GM12878 (cell line): ENCODE measurements at regions not wholly inside any gene's neighbourhood (a gene's known extent, or its start where the extent isn't known, plus 50 kb on each side); places are given as distances from the start of the nearest gene placed in this dataset.
A peak's percentile ranks its signal among the peaks of the same experiment; 100 is the strongest.

Experiments
- ATAC-seq: fragments of 200-7000 bp; cut with Tn5 transposase; 3 replicates; pipeline ENCODE4 v1.9.1; 2020; ENCODE audit warnings: mild to moderate bottlenecking, moderate library complexity
- BruUV-seq: library from RNA; stranded (reverse); fragments of 400-500 nt; replicated peaks from 2 replicates; lab custom pipeline; 2021; lab: Mats Ljungman, UMichigan
- CTCF ChIA-PET: fragments of 300-600 bp; sonication (Branson Sonifier 250); formaldehyde crosslinking; extraction: SDS; loops from one replicate; lab custom pipeline; 2021; ENCODE audit warnings: inconsistent platforms; lab: Yijun Ruan, JAX
- POLR2A ChIA-PET: fragments of 350-600 bp; formaldehyde crosslinking; extraction: SDS; loops from one replicate; lab custom pipeline; 2021; ENCODE audit warnings: inconsistent platforms; lab: Charles Lee
- RAD21 ChIA-PET: fragments of 300-600 bp; sonication (Branson Sonifier 250); formaldehyde crosslinking; loops from one replicate; lab custom pipeline; 2023; ENCODE audit warnings: antibody characterized with exemption; ENCODE audit not compliant: unreplicated experiment; lab: Charles Lee
- SMC1A ChIA-PET: fragments of 300-600 bp; sonication (Branson Sonifier 250); formaldehyde crosslinking; loops from one replicate; lab custom pipeline; 2023; ENCODE audit not compliant: unreplicated experiment, uncharacterized antibody; lab: Charles Lee
- DNase-seq: peaks from one replicate; pipeline ENCODE4 v3.0.0-alpha.2; 2011; ENCODE audit warnings: low read depth, low spot score
- FAIRE-seq: peaks from 3 replicates; lab custom pipeline; 2011; peaks lifted over from hg19 to GRCh38; lab: Jason Lieb, UNC
- H2AFZ ChIP-seq: 2 replicates; pipeline ENCODE4 v1.6.0; 2011; ENCODE audit warnings: low read depth, low read length, control low read depth; ENCODE audit not compliant: control insufficient read depth
- H3K27ac ChIP-seq: 2 replicates; pipeline ENCODE4 v1.5.1; 2011; ENCODE audit warnings: control low read depth; ENCODE audit not compliant: control insufficient read depth, insufficient read depth
- H3K27me3 ChIP-seq, 2 experiments: replicated peaks in 1 of 2; 2 replicates each; pipeline versions ENCODE4 v1.6.0 to v1.6.1; 2011; ENCODE audit warnings: low read length in 1 of 2; ENCODE audit not compliant: control insufficient read depth in 2 of 2, insufficient read depth in 2 of 2
- H3K36me3 ChIP-seq, 2 experiments: 2 replicates each; pipeline ENCODE4 v1.5.1; 2011; ENCODE audit warnings: low read length in 1 of 2; ENCODE audit not compliant: control insufficient read depth in 2 of 2, insufficient read depth in 2 of 2
- H3K4me1 ChIP-seq: 2 replicates; pipeline ENCODE4 v1.6.1; 2011; ENCODE audit warnings: mild to moderate bottlenecking, low read length, moderate library complexity, mixed read lengths; ENCODE audit not compliant: control insufficient read depth, insufficient read depth
- H3K4me2 ChIP-seq: 2 replicates; pipeline ENCODE4 v1.6.0; 2011; ENCODE audit warnings: control low read depth; ENCODE audit not compliant: control insufficient read depth, insufficient read depth
- H3K4me3 ChIP-seq: fragments of 200-600 bp; sonication (generic); 2 replicates; pipeline ENCODE4 v1.5.1; 2016
- H3K79me2 ChIP-seq: 2 replicates; pipeline ENCODE4 v1.6.0; 2011; ENCODE audit warnings: low read length; ENCODE audit not compliant: control insufficient read depth, insufficient read depth
- H3K9ac ChIP-seq: 2 replicates; pipeline ENCODE4 v1.8.0; 2011; ENCODE audit warnings: low read length, control low read depth, mixed read lengths; ENCODE audit not compliant: control insufficient read depth, insufficient read depth
- H3K9me3 ChIP-seq: replicated peaks from 3 replicates; pipeline ENCODE4 v1.5.1; 2011; ENCODE audit warnings: mild to moderate bottlenecking, low read length; ENCODE audit not compliant: control insufficient read depth, insufficient read depth
- H4K20me1 ChIP-seq: 2 replicates; pipeline ENCODE4 v1.6.0; 2011; ENCODE audit not compliant: control insufficient read depth, insufficient read depth
- BHLHE40 ChIP-seq, 2 experiments: fragments of 450-650 bp in 1 of 2; IDR thresholded peaks; 2 replicates each; pipeline ENCODE4 v1.6.1; 2011 to 2017; ENCODE audit warnings: low read depth in 2 of 2, borderline replicate concordance in 1 of 2, improper control_type of control experiment in 1 of 2, low read length in 1 of 2, mild to moderate bottlenecking in 1 of 2
- CTCF ChIP-seq, 3 experiments: IDR thresholded peaks in 2 of 3; conservative IDR thresholded peaks in 1 of 3; 2 replicates each; pipeline ENCODE4 v1.5.1; 2011; ENCODE audit warnings: low read depth in 3 of 3, low read length in 3 of 3, mild to moderate bottlenecking in 3 of 3, control low read depth in 2 of 3, moderate library complexity in 2 of 3, inconsistent platforms in 1 of 3, mixed read lengths in 1 of 3; ENCODE audit not compliant: control insufficient read depth in 2 of 3, insufficient read depth in 1 of 3; ENCODE audit errors: extremely low read depth in 1 of 3
- E4F1 ChIP-seq: fragments of 450-650 bp; IDR thresholded peaks from 2 replicates; pipeline ENCODE4 v1.6.1; 2018; ENCODE audit warnings: borderline replicate concordance, mild to moderate bottlenecking; ENCODE audit not compliant: partially characterized antibody
- RAD21 ChIP-seq: IDR thresholded peaks from 2 replicates; pipeline ENCODE4 v1.6.1; 2011; ENCODE audit warnings: mild to moderate bottlenecking, low read depth, low read length, moderate library complexity; ENCODE audit not compliant: insufficient read depth
- WGBS: methylation state at CpG from one replicate; pipeline ENCODE4 v1.1.6; 2016; ENCODE audit warnings: low lambda C conversion rate; ENCODE audit not compliant: insufficient replicate concordance, insufficient coverage; ENCODE audit errors: missing lambda C conversion rate; 5-methylcytosine and 5-hydroxymethylcytosine counted together
- in situ Hi-C: fragments of 300-500 bp; cut with MboI; formaldehyde crosslinking; loops from 9 replicates; pipeline ENCODE4 v1.14.3; 2018; ENCODE audit warnings: mixed read lengths
- intact Hi-C: fragments of 100-400 bp; cut with micrococcal nuclease; formaldehyde crosslinking; loops from one replicate; pipeline ENCODE4 v1.14.2; 2022; ENCODE audit not compliant: unreplicated experiment

- ATAC-seq: peak; percentile 49; the same call in 1 of the 3 replicates
- in situ Hi-C loops: loop anchor here (5.0 kb wide), 1 partner anchor 399 kb away; no protein-coding TSS in a partner anchor
- no peak overlapping the region for H3K27ac ChIP-seq
- TF ChIP-seq RAD21 (peak; percentile 27; the same call in 1 of the 2 replicates), CTCF (IDR thresholded peaks at IDR 0.05 in 2 of 3, conservative IDR thresholded peaks at IDR 0.05 in 1 of 3; ENCODE audit: control insufficient read depth in 2 of 3, extremely low read depth in 1 of 3, insufficient read depth in 1 of 3, low read depth in 3 of 3, low read length in 3 of 3) (peak in 1 of 3 experiments; percentile 20; a peak in 1 of 6 replicates), E4F1 (no peak), BHLHE40 (IDR thresholded peaks at IDR 0.05; ENCODE audit: borderline replicate concordance in 1 of 2, low read depth in 2 of 2, low read length in 1 of 2) (no peak)
- TF ChIP-seq, all 136 proteins: peak for 2
- 70% methylated on average over 2 of the region's 2 CpGs for WGBS
- H4K20me1 ChIP-seq: no peaks in the 10 kb centered on the region
- no peak overlapping the region for H3K9ac ChIP-seq
- H3K9me3 ChIP-seq: no peaks in the 10 kb centered on the region
- BruUV-seq: no TSS peak
- H3K4me2 ChIP-seq: no peak overlapping the region
- H3K36me3 ChIP-seq: no peaks in the 10 kb centered on the region
- no peak overlapping the region for H2AFZ ChIP-seq
- ChIA-PET CTCF (interaction anchor here (0.7 to 2.5 kb wide), 13 partner anchors 9 to 347 kb away, joined by 3 to 8 read pairs (median 3); no protein-coding TSS in a partner anchor), RAD21 (interaction anchor here (0.8 to 1.9 kb wide), 9 partner anchors 16 to 90 kb away, joined by 3 to 6 read pairs (median 3); no protein-coding TSS in a partner anchor), SMC1A (interaction anchor here (0.7 to 6.2 kb wide), 16 partner anchors 9 to 334 kb away, joined by 3 to 33 read pairs (median 4); no protein-coding TSS in a partner anchor), POLR2A (interaction anchor here (0.6 to 1.3 kb wide), 2 partner anchors 38 to 77 kb away, joined by 3 to 5 read pairs; no protein-coding TSS in a partner anchor)
- H3K79me2 ChIP-seq: no peaks in the 10 kb centered on the region
- no peak overlapping the region for H3K4me3 ChIP-seq
- intact Hi-C loops: loop anchor here (5.0 kb wide), 1 partner anchor 74 kb away; no protein-coding TSS in a partner anchor
- H3K4me1 ChIP-seq: no peaks in the 10 kb centered on the region
- DNase-seq (no peak), FAIRE-seq (no peak)
- H3K27me3 ChIP-seq: no peaks in the 10 kb centered on the region; a peak in 1 of 4 replicates
These were observed 118.1 kb upstream of the FRY start for GRCh38 chr13:31913459-31913858.
